Fibroblast of pulmonary artery (primary cell): ENCODE measurements at regions not wholly inside any gene's neighbourhood (a gene's known extent, or its start where the extent isn't known, plus 50 kb on each side); places are given as distances from the start of the nearest gene placed in this dataset.

ENCODE experiments used
- DNase-seq: peaks from one replicate; pipeline ENCODE4 v3.0.0-alpha.2; 2010; ENCODE audit warnings: low read depth
- H3K4me3 ChIP-seq: replicated peaks from 2 replicates; pipeline ENCODE4 v1.5.1; 2011; ENCODE audit warnings: low read depth, mild to moderate bottlenecking, control low read depth, low read length, moderate library complexity
- TF ChIP-seq, protein P1 (sequence below): IDR thresholded peaks from 2 replicates; pipeline ENCODE4 v1.5.1; 2011; ENCODE audit warnings: mild to moderate bottlenecking, control low read depth, low read length, inconsistent platforms; ENCODE audit errors: missing control alignments

DNA sequence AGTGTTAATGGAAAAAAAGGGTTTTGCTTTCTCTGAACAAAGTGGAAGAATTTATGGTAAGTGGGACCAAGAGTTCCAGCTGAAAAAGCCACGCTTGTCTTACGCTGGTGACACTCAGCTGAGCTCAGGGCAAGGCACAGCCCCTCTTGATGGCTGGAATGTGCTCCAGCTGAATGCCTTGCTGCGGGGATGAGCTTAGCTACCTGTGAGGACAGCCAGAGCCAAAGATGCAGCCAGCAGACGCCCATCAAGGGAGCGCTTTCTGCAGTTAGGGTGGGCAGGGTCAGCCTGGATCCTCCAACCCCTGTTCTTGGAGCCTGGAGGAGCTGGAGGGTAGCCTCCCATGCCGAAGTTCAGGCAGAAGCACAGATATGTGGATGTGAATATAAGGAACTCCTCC, 191.4 kb downstream of the SCP2D1 start:
- no peak for DNase-seq
- H3K4me3 ChIP-seq = no peak overlapping the region
- TF ChIP-seq, protein P1, sequence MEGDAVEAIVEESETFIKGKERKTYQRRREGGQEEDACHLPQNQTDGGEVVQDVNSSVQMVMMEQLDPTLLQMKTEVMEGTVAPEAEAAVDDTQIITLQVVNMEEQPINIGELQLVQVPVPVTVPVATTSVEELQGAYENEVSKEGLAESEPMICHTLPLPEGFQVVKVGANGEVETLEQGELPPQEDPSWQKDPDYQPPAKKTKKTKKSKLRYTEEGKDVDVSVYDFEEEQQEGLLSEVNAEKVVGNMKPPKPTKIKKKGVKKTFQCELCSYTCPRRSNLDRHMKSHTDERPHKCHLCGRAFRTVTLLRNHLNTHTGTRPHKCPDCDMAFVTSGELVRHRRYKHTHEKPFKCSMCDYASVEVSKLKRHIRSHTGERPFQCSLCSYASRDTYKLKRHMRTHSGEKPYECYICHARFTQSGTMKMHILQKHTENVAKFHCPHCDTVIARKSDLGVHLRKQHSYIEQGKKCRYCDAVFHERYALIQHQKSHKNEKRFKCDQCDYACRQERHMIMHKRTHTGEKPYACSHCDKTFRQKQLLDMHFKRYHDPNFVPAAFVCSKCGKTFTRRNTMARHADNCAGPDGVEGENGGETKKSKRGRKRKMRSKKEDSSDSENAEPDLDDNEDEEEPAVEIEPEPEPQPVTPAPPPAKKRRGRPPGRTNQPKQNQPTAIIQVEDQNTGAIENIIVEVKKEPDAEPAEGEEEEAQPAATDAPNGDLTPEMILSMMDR = no peak

DNA sequence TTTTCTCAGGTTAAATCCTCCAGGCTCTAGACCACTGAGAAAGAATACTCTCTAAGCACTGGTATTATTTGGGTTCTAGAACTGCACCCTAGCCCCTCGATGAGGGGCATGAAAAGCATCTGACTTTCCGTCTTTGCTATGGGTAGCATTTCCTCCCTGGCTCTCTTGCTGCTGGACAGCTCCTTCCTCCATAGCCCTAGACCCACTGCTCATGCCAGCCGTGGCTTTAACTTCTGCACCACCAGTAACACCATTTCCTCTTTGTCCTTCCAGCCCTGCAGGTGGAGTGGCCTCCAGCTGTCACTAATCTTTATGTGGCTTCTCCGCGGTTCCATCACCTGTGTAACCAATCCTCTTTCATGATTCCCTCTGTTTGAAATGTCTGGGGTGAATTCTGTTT, 194.9 kb downstream of the SCP2D1 start:
- no peak for DNase-seq
- TF ChIP-seq, protein P1 = no peak
- H3K4me3 ChIP-seq = no peak overlapping the region

DNA sequence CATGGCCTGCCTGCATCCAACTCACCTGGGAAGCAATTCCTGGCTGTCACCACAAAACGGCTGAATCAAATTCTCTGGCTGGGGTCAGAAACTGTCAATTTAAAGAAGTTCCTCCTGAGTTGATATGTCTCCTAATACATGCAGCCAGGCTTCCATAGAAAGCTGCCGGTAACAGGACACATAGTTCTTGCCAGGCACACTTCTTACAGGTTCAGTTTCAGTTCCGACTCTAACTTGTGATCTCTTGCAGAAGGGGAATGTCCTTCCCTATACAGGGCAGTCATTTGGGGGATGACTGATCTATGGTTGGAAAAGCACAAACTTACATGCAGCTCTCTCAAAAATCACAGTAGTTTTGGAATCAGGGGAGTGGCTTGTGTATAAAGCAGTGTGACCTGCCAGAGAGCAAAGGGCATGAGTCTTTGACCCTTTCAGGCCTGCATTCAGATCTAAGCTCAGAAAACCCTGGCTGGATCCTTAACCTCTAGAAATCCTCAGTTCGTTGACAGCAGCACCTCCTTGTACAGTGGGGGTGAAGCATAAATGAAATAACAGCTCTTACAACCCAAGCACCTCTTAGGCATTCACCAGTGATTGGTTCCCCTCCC, 195.6 kb downstream of the SCP2D1 start:
- no peak overlapping the region for H3K4me3 ChIP-seq
- TF ChIP-seq, protein P1 = no peak
- DNase-seq = no peak

DNA sequence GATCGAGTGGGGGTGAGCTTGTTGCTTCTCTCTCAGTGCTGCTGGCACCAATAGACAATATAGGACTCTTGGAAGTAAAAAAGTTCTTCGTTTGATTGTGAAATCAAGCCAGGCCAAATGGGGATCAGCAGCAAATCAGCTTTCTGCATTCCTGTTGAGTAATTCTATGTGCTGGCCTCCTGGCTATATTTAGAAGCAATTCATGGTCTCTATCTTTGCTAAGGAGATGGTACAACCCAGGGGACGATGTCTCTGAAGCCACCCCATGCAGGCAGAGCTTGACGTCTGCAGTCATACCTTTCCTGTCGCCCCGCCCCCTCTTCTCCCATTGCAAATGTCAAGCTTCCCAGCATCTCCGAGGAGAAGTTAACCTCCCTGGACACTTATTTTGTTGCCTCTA, 199.1 kb downstream of the SCP2D1 start:
- DNase-seq = no peak
- TF ChIP-seq, protein P1 = no peak
- no peak overlapping the region for H3K4me3 ChIP-seq

DNA sequence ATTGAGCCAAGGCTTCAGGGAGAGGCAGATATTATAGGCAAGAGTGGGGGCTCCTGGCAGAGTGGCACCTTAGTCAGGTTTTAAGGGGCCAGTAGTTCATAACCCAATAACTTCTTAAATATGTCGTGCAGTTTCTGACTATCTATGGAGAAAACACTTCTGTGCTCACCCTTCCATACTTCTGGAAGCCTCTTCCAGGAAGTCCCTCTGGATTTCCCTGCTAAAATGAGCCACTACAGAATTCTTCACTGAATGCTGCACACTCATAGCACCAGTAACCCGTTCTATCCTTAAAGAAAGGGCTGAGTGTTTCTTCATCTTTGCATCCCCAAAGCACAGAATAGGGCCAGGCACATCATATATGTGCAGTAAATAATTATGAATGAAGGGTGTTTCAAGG, 198.5 kb upstream of the SLC24A3 start:
- TF ChIP-seq, protein P1 = no peak
- DNase-seq = no peak
- H3K4me3 ChIP-seq = no peak overlapping the region

DNA sequence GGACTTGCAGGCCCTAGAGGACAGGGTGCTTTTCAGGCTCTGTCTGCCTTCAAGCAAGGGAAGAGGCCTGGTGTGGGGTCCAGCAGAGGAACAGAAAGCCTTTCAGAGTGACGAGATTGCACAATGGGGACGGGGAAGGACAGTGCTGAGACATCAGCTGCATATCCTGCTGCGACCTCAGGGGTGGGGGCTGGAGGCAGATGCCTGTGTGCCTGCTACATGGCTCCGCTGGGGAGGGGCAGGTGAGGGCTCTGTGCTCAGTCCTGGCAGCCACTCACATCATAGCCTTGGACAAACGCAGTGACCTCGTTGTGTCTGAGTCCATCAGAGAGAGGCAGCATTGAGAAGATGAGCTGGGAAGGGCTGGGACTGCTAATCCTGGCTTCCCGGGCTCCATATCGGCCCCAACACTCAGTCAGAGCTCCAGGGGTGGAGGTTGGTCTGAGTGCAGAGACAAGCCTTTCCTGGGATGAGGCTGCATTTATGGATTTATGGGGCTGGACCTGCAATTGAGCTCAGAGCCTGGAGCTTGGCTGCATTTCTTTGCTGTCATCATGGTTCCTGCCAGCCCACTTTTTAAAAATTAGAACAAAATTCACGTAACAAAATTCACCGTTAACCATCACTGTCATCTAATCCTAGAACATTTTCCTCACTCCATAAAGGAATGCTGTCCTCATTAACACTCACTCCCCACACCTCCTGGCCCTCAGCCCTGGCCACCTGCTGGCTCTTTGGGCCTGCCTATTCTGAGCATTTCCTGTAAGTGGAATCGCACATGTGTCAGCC, 196.9 kb upstream of the SLC24A3 start:
- H3K4me3 ChIP-seq = no peak overlapping the region
- TF ChIP-seq, protein P1 = no peak
- no peak for DNase-seq

DNA sequence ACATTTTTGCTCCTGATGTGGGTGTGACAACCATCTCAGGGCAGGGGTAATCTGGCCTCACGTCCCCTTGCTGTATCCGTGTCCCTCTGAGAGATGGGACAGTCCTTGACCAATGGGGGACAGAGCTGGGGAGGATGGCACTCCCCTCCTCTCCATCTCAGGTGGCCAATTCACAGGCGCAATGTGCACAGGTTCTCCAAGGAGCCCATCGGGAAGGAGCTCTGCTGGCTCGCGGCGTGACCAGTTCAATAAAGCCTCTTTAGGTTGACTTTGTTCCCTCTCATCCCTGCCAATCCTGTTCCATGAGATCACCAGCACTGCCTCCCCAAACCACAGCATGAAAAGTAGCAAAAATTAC, 196.3 kb upstream of the SLC24A3 start:
- TF ChIP-seq, protein P1 = no peak
- no peak for DNase-seq

More for the DNA sequence above, 196.3 kb upstream of the SLC24A3 start:
- H3K4me3 ChIP-seq = no peak overlapping the region
